Uterus (tissue), 2 donors: ENCODE measurements at regions not wholly inside any gene's neighbourhood (a gene's known extent, or its start where the extent isn't known, plus 50 kb on each side); places are given as distances from the start of the nearest gene placed in this dataset.

Experiments
- CTCF ChIP-seq, 4 experiments: fragments of 200-600 bp in 2 of 4; fragments of 450-650 bp in 2 of 4; sonication (generic) in 2 of 4; IDR thresholded peaks; one replicate each; pipeline ENCODE4 v1.5.1; 2016 to 2019; ENCODE audit warnings: antibody characterized with exemption in 4 of 4, mild to moderate bottlenecking in 2 of 4, moderate library complexity in 1 of 4
- POLR2A ChIP-seq, 2 donors: fragments of 450-650 bp; IDR thresholded peaks; one replicate each; pipeline ENCODE4 v1.6.1; 2016; ENCODE audit warnings: antibody characterized with exemption in 2 of 2, mild to moderate bottlenecking in 1 of 2, moderate library complexity in 1 of 2

- no peak for TF ChIP-seq CTCF (IDR thresholded peaks at IDR 0.05)
- no peak for TF ChIP-seq POLR2A (IDR thresholded peaks at IDR 0.05)
These were observed 79.3 kb upstream of the PDZD8 start for GRCh38 chr10:117454502-117454901.
